ENCODE measurements at regions not wholly inside any gene's neighbourhood (a gene's known extent, or its start where the extent isn't known, plus 50 kb on each side); places are given as distances from the start of the nearest gene placed in this dataset.

GRCh38 chr1:48055876-48056764 lies 58.9 kb upstream of the TRABD2B start:
- DNase-seq (ENCODE audit: low spot score in 2 of 2), result no peak
- H3K27me3 ChIP-seq (ENCODE audit: low read depth), result no peaks in the 10 kb centered on the region
- no peak overlapping the region for H3K4me3 ChIP-seq
- no peaks in the 10 kb centered on the region for H3K4me1 ChIP-seq
- no peaks in the 10 kb centered on the region for H3K9me3 ChIP-seq
- no peaks in the 10 kb centered on the region for H3K36me3 ChIP-seq (replicated peaks)
- in situ Hi-C loops (cut with MboI; ENCODE audit: low sequenced_read_pairs), result no loop called here

DNA sequence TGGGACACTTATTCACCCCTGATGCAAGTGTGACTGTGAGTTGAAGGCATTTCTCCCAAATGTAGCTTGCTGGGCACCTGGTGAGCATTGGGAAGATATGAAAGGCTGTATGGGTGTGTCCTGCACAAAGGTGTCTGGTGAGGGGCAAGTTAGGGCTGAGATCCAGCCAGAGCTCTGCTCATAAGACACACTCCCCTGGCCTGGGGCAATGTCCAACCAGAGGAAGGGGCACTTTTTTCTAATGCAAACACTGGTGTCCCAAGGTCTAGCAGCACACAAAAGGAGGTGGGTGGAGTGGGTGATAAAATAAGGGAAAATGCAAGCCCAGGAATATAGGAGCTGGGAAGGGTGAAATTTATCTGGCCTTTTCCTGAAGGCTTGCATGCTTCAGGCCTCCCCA lies 57.0 kb upstream of the TRABD2B start:
- in situ Hi-C loops (cut with MboI; ENCODE audit: low sequenced_read_pairs), result no loop called here
- no peak overlapping the region for H3K4me3 ChIP-seq

DNA sequence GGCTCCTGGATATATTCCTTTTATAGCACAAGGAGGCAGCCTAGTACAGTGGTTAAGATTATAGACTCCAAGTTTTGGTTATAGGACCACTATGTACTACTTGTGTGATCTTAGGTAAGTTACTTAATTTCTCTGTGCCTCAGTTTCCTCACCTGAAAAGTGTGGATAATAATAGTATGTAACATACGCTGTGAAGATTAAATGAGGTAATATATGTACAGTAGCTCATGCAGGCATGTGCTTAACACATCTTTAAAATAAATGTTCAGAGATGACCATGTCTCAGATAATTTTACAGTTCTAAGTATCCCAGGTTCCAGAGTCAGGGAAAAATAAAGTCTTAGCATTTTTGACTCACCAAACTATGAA lies 55.7 kb upstream of the TRABD2B start:
- DNase-seq (ENCODE audit: low spot score in 2 of 2), result no peak
- Histone ChIP-seq H3K36me3 (replicated peaks) (no peaks in the 10 kb centered on the region), H3K4me3 (no peak overlapping the region), H3K9me3 (no peaks in the 10 kb centered on the region), H3K27me3 (ENCODE audit: low read depth) (no peaks in the 10 kb centered on the region), H3K4me1 (no peaks in the 10 kb centered on the region)
- in situ Hi-C loops (cut with MboI; ENCODE audit: low sequenced_read_pairs), result no loop called here

More for the DNA sequence above, 57.0 kb upstream of the TRABD2B start:
- no peaks in the 10 kb centered on the region for H3K36me3 ChIP-seq (replicated peaks)
- DNase-seq (ENCODE audit: low spot score in 2 of 2), result no peak
- H3K4me1 ChIP-seq, result no peaks in the 10 kb centered on the region
- H3K9me3 ChIP-seq, result no peaks in the 10 kb centered on the region
- H3K27me3 ChIP-seq (ENCODE audit: low read depth), result no peaks in the 10 kb centered on the region

DNA sequence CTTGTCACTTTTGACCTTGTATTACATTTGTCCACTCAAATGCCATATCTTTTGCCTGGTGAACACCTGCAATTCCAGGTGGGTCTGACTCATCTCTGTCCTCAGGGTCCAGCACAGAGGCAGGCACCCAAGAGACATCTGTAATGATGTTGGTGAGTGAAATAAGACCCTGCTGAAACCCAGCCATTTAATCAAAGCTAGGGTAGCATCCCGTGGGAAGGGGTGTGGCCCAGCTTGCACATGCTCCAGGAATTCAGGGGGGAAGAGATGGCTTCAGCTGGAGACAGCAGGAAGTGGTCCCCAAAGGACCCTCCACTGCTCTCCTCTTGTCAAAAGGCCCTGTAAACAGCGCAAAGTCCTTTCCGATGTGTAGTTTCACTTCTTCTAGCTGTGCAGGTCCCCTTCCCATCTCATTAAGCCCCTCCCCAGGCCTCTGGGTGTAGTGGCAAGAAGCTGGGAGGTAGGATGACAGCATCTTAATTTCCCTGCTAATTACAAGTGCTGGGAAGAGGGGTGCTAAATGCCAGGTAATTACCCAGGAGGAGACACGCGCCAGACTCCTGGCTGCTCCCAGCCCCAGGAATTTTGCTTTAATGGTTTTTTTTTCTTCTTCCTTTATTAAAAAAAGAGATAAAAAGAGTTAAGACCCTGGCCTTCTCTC lies 54.4 kb upstream of the TRABD2B start:
- no peak for DNase-seq (ENCODE audit: low spot score in 2 of 2)
- in situ Hi-C loops (cut with MboI; ENCODE audit: low sequenced_read_pairs), result no loop called here
- no peaks in the 10 kb centered on the region for H3K36me3 ChIP-seq (replicated peaks)
- no peaks in the 10 kb centered on the region for H3K9me3 ChIP-seq
- H3K27me3 ChIP-seq (ENCODE audit: low read depth), result no peaks in the 10 kb centered on the region
- no peaks in the 10 kb centered on the region for H3K4me1 ChIP-seq
- no peak overlapping the region for H3K4me3 ChIP-seq

- Histone ChIP-seq H3K4me3 (no peak overlapping the region), H3K4me1 (no peaks in the 10 kb centered on the region), H3K27me3 (ENCODE audit: low read depth) (no peaks in the 10 kb centered on the region), H3K36me3 (replicated peaks) (no peaks in the 10 kb centered on the region), H3K9me3 (no peaks in the 10 kb centered on the region)
- in situ Hi-C loops (cut with MboI; ENCODE audit: low sequenced_read_pairs), result no loop called here
- DNase-seq (ENCODE audit: low spot score in 2 of 2), result no peak
These were observed 52.8 kb upstream of the TRABD2B start for GRCh38 chr1:48049823-48050535.

DNA sequence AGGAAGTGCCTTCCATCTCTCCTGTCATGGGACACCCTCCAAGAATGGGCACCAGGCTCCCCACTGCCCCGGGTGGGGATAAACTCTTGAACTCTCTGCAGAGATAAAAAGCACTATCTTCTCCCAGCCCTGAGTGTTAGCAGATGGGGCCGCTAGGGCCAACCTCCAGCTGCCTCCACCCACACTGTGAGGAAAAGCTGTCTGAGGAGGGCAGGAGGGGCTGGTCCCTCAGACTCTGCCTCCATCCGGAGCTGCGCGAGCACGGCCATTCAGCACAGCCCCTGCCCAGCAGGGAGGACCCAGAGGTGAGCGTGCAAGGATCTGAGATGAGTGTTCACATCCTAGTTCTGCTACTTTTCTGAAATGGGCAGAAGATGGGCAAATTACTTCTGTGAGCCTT lies 51.8 kb upstream of the TRABD2B start:
- no peaks in the 10 kb centered on the region for H3K27me3 ChIP-seq (ENCODE audit: low read depth)
- H3K9me3 ChIP-seq, result no peaks in the 10 kb centered on the region
- in situ Hi-C loops (cut with MboI; ENCODE audit: low sequenced_read_pairs), result no loop called here
- H3K4me3 ChIP-seq, result no peak overlapping the region
- no peaks in the 10 kb centered on the region for H3K4me1 ChIP-seq
- no peak for DNase-seq (ENCODE audit: low spot score in 2 of 2)
- no peaks in the 10 kb centered on the region for H3K36me3 ChIP-seq (replicated peaks)

DNA sequence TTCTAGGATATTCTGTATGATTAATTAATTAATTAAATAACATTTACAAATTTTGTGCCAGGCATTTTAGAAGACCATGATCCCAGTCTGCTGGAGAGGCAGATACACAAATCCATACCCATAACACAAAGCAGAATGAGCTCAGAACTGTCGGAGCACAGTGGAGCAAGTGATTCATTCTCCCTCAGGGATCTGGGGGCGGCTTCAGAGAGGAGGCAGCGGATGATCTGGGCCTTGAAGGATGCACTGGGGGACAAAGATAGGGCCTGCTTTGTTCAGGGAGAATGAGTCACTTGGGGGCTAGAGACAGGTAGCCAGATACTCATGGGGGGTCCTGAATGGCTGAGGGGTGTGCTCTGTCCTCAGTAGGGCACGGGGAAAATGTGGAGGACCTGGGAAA lies 50.9 kb upstream of the TRABD2B start:
- in situ Hi-C loops (cut with MboI; ENCODE audit: low sequenced_read_pairs), result no loop called here
- Histone ChIP-seq H3K36me3 (replicated peaks) (no peaks in the 10 kb centered on the region), H3K9me3 (no peaks in the 10 kb centered on the region), H3K4me1 (no peaks in the 10 kb centered on the region), H3K27me3 (ENCODE audit: low read depth) (no peaks in the 10 kb centered on the region), H3K4me3 (no peak overlapping the region)
- no peak for DNase-seq (ENCODE audit: low spot score in 2 of 2)

DNA sequence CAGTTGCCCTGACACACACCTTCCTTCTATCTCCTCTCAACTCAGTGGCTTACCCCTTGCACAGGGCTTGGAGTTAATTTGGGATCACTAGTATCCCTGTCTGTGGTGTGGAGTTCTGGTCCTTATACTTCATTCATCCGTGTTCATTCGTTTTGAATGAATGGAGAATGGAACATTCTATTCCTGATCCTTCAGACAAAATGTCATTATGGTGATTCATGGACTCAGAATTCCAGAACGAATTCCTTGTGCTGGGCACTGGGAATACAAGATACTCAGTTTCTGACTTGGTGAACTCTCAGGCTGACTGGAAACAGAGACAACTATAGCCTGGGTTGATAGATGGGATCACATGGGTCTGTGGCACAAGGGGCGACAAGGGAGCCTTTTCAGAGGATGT lies 49.9 kb upstream of the TRABD2B start:
- in situ Hi-C loops (cut with MboI; ENCODE audit: low sequenced_read_pairs), result no loop called here
- H3K4me1 ChIP-seq, result no peaks in the 10 kb centered on the region
- no peak overlapping the region for H3K4me3 ChIP-seq
- no peaks in the 10 kb centered on the region for H3K36me3 ChIP-seq (replicated peaks)
- DNase-seq (ENCODE audit: low spot score in 2 of 2), result no peak
- H3K27me3 ChIP-seq (ENCODE audit: low read depth), result no peaks in the 10 kb centered on the region
- no peaks in the 10 kb centered on the region for H3K9me3 ChIP-seq

Measured in HAP-1 (cell line).